H1 (cell line): ENCODE measurements at regions not wholly inside any gene's neighbourhood (a gene's known extent, or its start where the extent isn't known, plus 50 kb on each side); places are given as distances from the start of the nearest gene placed in this dataset.

Source experiments
- CTCF ChIA-PET: fragments of 300-600 bp; sonication (Branson Sonifier 250); formaldehyde crosslinking; loops from one replicate; lab custom pipeline; 2021; ENCODE audit not compliant: partially characterized antibody; lab: Charles Lee
- POLR2A ChIA-PET: fragments of 300-600 bp; sonication (Branson Sonifier 250); formaldehyde crosslinking; loops from one replicate; lab custom pipeline; 2021; ENCODE audit warnings: inconsistent platforms; ENCODE audit not compliant: partially characterized antibody; lab: Charles Lee
- DNase-seq, 2 experiments: peaks; one replicate each; pipeline versions ENCODE4 v3.0.0 to v3.0.0-alpha.2; 2010 to 2022; ENCODE audit warnings: low spot score in 2 of 2, low read depth in 1 of 2, mixed read lengths in 1 of 2
- FAIRE-seq: peaks from 2 replicates; lab custom pipeline; 2011; peaks lifted over from hg19 to GRCh38; lab: Jason Lieb, UNC
- H2AFZ ChIP-seq: 2 replicates; pipeline ENCODE4 v1.8.1; 2012; ENCODE audit warnings: low read length, inconsistent platforms
- H2AK5ac ChIP-seq: 2 replicates; pipeline ENCODE4 v1.6.1; 2013; ENCODE audit warnings: low read depth, low read length
- H2BK120ac ChIP-seq: replicated peaks from 2 replicates; pipeline ENCODE3; 2013; ENCODE audit warnings: low read depth, low read length, inconsistent platforms
- H2BK12ac ChIP-seq: 2 replicates; pipeline ENCODE4 v1.6.1; 2013; ENCODE audit warnings: low read depth, low read length
- H2BK15ac ChIP-seq: 2 replicates; pipeline ENCODE4 v1.6.1; 2013; ENCODE audit warnings: low read length
- H2BK20ac ChIP-seq: 2 replicates; pipeline ENCODE4 v1.6.1; 2013; ENCODE audit warnings: low read length
- H2BK5ac ChIP-seq: 2 replicates; pipeline ENCODE4 v1.6.1; 2013; ENCODE audit warnings: low read depth, low read length
- H3K14ac ChIP-seq: 2 replicates; pipeline ENCODE4 v1.6.1; 2013; ENCODE audit warnings: inconsistent platforms; ENCODE audit not compliant: insufficient read length
- H3K18ac ChIP-seq: 2 replicates; pipeline ENCODE4 v1.6.1; 2013; ENCODE audit warnings: low read length; ENCODE audit errors: extremely low read depth
- H3K23ac ChIP-seq: 2 replicates; pipeline ENCODE4 v1.6.1; 2013; ENCODE audit warnings: inconsistent platforms; ENCODE audit not compliant: insufficient read length
- H3K23me2 ChIP-seq: 2 replicates; pipeline ENCODE4 v1.6.1; 2013; ENCODE audit warnings: low read depth, low read length
- H3K27ac ChIP-seq: 2 replicates; pipeline ENCODE4 v1.6.1; 2011; ENCODE audit warnings: low read depth, low read length, inconsistent platforms
- H3K27me3 ChIP-seq, 4 experiments: replicated peaks in 1 of 4; 1 replicate in 1 of 4; 2 replicates in 3 of 4; pipeline versions ENCODE4 v1.6.1 to v1.8.1; 2011 to 2013; ENCODE audit warnings: low read length in 3 of 4, mild to moderate bottlenecking in 3 of 4, inconsistent platforms in 2 of 4, mixed read lengths in 2 of 4, moderate library complexity in 1 of 4; ENCODE audit not compliant: control insufficient read depth in 3 of 4, insufficient read depth in 3 of 4; ENCODE audit errors: extremely low read depth in 1 of 4
- H3K36me3 ChIP-seq, 4 experiments: 2 replicates each; pipeline versions ENCODE4 v1.6.1 to v1.8.1; 2011 to 2013; ENCODE audit warnings: mild to moderate bottlenecking in 4 of 4, low read length in 3 of 4, moderate library complexity in 2 of 4, control low read depth in 1 of 4, inconsistent platforms in 1 of 4; ENCODE audit not compliant: insufficient read depth in 4 of 4, control insufficient read depth in 2 of 4
- H3K4ac ChIP-seq: replicated peaks from 2 replicates; pipeline ENCODE3; 2013; ENCODE audit warnings: low read length, low read depth, mixed read lengths, inconsistent platforms; ENCODE audit not compliant: insufficient read length
- H3K4me1 ChIP-seq, 4 experiments: replicated peaks in 1 of 4; 1 replicate in 1 of 4; 2 replicates in 3 of 4; pipeline versions ENCODE4 v1.6.1 to v1.8.1; 2011 to 2013; ENCODE audit warnings: low read length in 3 of 4, inconsistent platforms in 2 of 4, mixed read lengths in 1 of 4; ENCODE audit not compliant: insufficient read depth in 4 of 4, control insufficient read depth in 3 of 4
- H3K4me2 ChIP-seq, 2 experiments: 2 replicates each; pipeline versions ENCODE4 v1.6.1 to v1.8.1; 2011 to 2013; ENCODE audit warnings: low read depth in 2 of 2, low read length in 2 of 2, control low read depth in 1 of 2, inconsistent platforms in 1 of 2, mild to moderate bottlenecking in 1 of 2; ENCODE audit not compliant: insufficient read depth in 1 of 2
- H3K4me3 ChIP-seq, 4 experiments: fragments of 200-600, 300-600 bp in 1 of 4; sonication (generic), shearing (Covaris generic), sonication (Bioruptor Twin) in 1 of 4; 2 replicates each; pipeline versions ENCODE4 v1.5.1 to v1.8.1; 2011 to 2016; ENCODE audit warnings: low read length in 4 of 4, low read depth in 3 of 4, control low read depth in 2 of 4, inconsistent platforms in 2 of 4, mild to moderate bottlenecking in 2 of 4, mixed read lengths in 1 of 4, moderate library complexity in 1 of 4; ENCODE audit not compliant: insufficient read depth in 2 of 4; ENCODE audit errors: extremely low read depth in 1 of 4
- H3K56ac ChIP-seq: replicated peaks from 2 replicates; pipeline ENCODE3; 2013; ENCODE audit warnings: low read depth, mild to moderate bottlenecking, mixed read lengths, low read length, inconsistent platforms; ENCODE audit not compliant: insufficient read length
- H3K79me1 ChIP-seq: 2 replicates; pipeline ENCODE4 v1.6.1; 2013; ENCODE audit warnings: low read depth, low read length, control low read depth
- H3K79me2 ChIP-seq, 2 experiments: 2 replicates each; pipeline versions ENCODE4 v1.6.1 to v1.8.1; 2012 to 2013; ENCODE audit warnings: low read length in 2 of 2, mild to moderate bottlenecking in 2 of 2, inconsistent platforms in 1 of 2; ENCODE audit not compliant: insufficient read depth in 2 of 2, control insufficient read depth in 1 of 2
- H3K9ac ChIP-seq, 4 experiments: replicated peaks in 1 of 4; 1 replicate in 1 of 4; 2 replicates in 3 of 4; pipeline versions ENCODE4 v1.6.1 to v1.8.1; 2011 to 2013; ENCODE audit warnings: low read depth in 3 of 4, low read length in 3 of 4, control low read depth in 2 of 4, mild to moderate bottlenecking in 2 of 4, moderate library complexity in 2 of 4, inconsistent platforms in 1 of 4; ENCODE audit errors: extremely low read depth in 1 of 4
- H3K9me3 ChIP-seq, 2 experiments: 2 replicates each; pipeline versions ENCODE4 v1.6.1 to v1.8.1; 2012 to 2013; ENCODE audit warnings: mild to moderate bottlenecking in 2 of 2, moderate library complexity in 2 of 2, control low read depth in 1 of 2, inconsistent platforms in 1 of 2, low read depth in 1 of 2, low read length in 1 of 2, mixed read lengths in 1 of 2; ENCODE audit not compliant: insufficient read depth in 2 of 2
- H4K20me1 ChIP-seq, 2 experiments: replicated peaks in 1 of 2; 2 replicates each; pipeline versions ENCODE3 to v1.8.1; 2011 to 2013; ENCODE audit warnings: inconsistent platforms in 2 of 2, low read length in 2 of 2, mild to moderate bottlenecking in 1 of 2; ENCODE audit not compliant: insufficient read depth in 2 of 2, control insufficient read depth in 1 of 2
- H4K5ac ChIP-seq: 2 replicates; pipeline ENCODE4 v1.6.1; 2013; ENCODE audit warnings: low read length, low read depth, mixed read lengths, inconsistent platforms; ENCODE audit not compliant: insufficient read length
- H4K8ac ChIP-seq: 2 replicates; pipeline ENCODE4 v1.8.0; 2013; ENCODE audit warnings: mild to moderate bottlenecking, moderate library complexity, low read length, inconsistent platforms; ENCODE audit not compliant: insufficient read depth; ENCODE audit errors: extremely low read depth
- H4K91ac ChIP-seq: replicated peaks from 2 replicates; pipeline ENCODE3; 2013; ENCODE audit warnings: low read length, mixed read lengths, inconsistent platforms; ENCODE audit not compliant: insufficient read length
- CEBPB ChIP-seq: IDR thresholded peaks from 2 replicates; pipeline ENCODE4 v1.6.1; 2012; ENCODE audit warnings: low read depth, low read length
- EGR1 ChIP-seq: IDR thresholded peaks from 2 replicates; pipeline ENCODE4 v1.6.1; 2011; ENCODE audit warnings: low read depth, low read length, borderline replicate concordance
- GTF2F1 ChIP-seq: IDR thresholded peaks from 2 replicates; pipeline ENCODE4 v1.6.1; 2012; ENCODE audit warnings: low read depth, low read length, improper control_type of control experiment, borderline replicate concordance
- MAFK ChIP-seq: IDR thresholded peaks from 2 replicates; pipeline ENCODE4 v1.6.1; 2012; ENCODE audit warnings: low read depth, mild to moderate bottlenecking, improper control_type of control experiment, low read length
- MAX ChIP-seq: IDR thresholded peaks from 2 replicates; pipeline ENCODE4 v1.6.1; 2012; ENCODE audit warnings: inconsistent platforms
- NRF1 ChIP-seq: IDR thresholded peaks from 2 replicates; pipeline ENCODE4 v1.6.1; 2011; ENCODE audit warnings: mild to moderate bottlenecking, low read depth, low read length, improper control_type of control experiment
- SIN3A ChIP-seq, 2 experiments: IDR thresholded peaks in 1 of 2; conservative IDR thresholded peaks in 1 of 2; 2 replicates each; pipeline ENCODE4 v1.6.1; 2011 to 2012; ENCODE audit warnings: low read length in 2 of 2, improper control_type of control experiment in 1 of 2, low read depth in 1 of 2, mild to moderate bottlenecking in 1 of 2
- SP1 ChIP-seq: IDR thresholded peaks from 2 replicates; pipeline ENCODE4 v1.6.1; 2011; ENCODE audit warnings: low read depth, low read length
- SRF ChIP-seq: IDR thresholded peaks from 2 replicates; pipeline ENCODE4 v1.6.1; 2011; ENCODE audit warnings: mild to moderate bottlenecking, low read depth, low read length, moderate library complexity
- SUZ12 ChIP-seq: fragments of 200-600 bp; sonication (generic); IDR thresholded peaks from 2 replicates; pipeline ENCODE4 v1.6.1; 2012; ENCODE audit warnings: mild to moderate bottlenecking, inconsistent platforms, low read length, moderate library complexity, mixed read lengths
- TEAD4 ChIP-seq: IDR thresholded peaks from 2 replicates; pipeline ENCODE4 v1.6.1; 2012; ENCODE audit warnings: low read depth, low read length, inconsistent platforms, mixed read lengths
- WGBS, 2 experiments: shearing (Covaris generic) in 1 of 2; methylation state at CpG; one replicate each; pipeline versions ENCODE4 v1.1.6 to v1.1.7; 2013 to 2015; ENCODE audit warnings: low lambda C conversion rate in 2 of 2, mixed read lengths in 2 of 2, inconsistent platforms in 1 of 2, low coverage in 1 of 2, missing lambda C conversion rate in 1 of 2; ENCODE audit not compliant: insufficient replicate concordance in 2 of 2, insufficient coverage in 1 of 2, insufficient read length in 1 of 2; ENCODE audit errors: extremely low coverage in 1 of 2, missing lambda C conversion rate in 1 of 2; 5-methylcytosine and 5-hydroxymethylcytosine counted together
- TF ChIP-seq, protein P1 (sequence below): IDR thresholded peaks from 2 replicates; pipeline ENCODE4 v1.6.1; 2011; ENCODE audit warnings: low read depth, mild to moderate bottlenecking, low read length; ENCODE audit not compliant: insufficient read depth

- Histone ChIP-seq H3K9me3 (peaks cover 10 to 11% of the 10 kb centered on the region in 2 experiments; a peak in 3 of 4 replicates), H4K8ac (no peak overlapping the region; the same call in 1 of the 2 replicates), H3K4me1 (peaks cover 0 to 4% (median 0%) of the 10 kb centered on the region in 4 experiments; a peak in 3 of 7 replicates), H2BK20ac (no peak overlapping the region), H3K79me1 (no peaks in the 10 kb centered on the region), H3K9ac (no peak overlapping the region), H2BK15ac (no peak overlapping the region), H3K23ac (no peak overlapping the region), H4K91ac (no peak overlapping the region), H3K14ac (no peak overlapping the region), H2AK5ac (no peak overlapping the region), H3K27ac (no peak overlapping the region), H4K20me1 (no peaks in the 10 kb centered on the region), H3K18ac (no peak overlapping the region), H2BK120ac (no peak overlapping the region), H4K5ac (no peak overlapping the region), H3K4me3 (no peak overlapping the region), H3K4ac (no peak overlapping the region), H3K27me3 (peaks cover 0 to 7% (median 6%) of the 10 kb centered on the region in 4 experiments; a peak in 5 of 7 replicates), H2BK5ac (no peak overlapping the region), H3K56ac (no peak overlapping the region), H3K4me2 (no peak overlapping the region), H3K79me2 (no peaks in the 10 kb centered on the region), H3K23me2 (no peaks in the 10 kb centered on the region), H2BK12ac (no peak overlapping the region), H3K36me3 (no peaks in the 10 kb centered on the region; a peak in 1 of 8 replicates), H2AFZ (no peak overlapping the region)
- POLR2A ChIA-PET: no interaction called here
- FAIRE-seq (no peak), DNase-seq (no peak)
- 86% methylated on average over 4 of the region's 4 CpGs; no CpG with 5 or more reads in 1 of the 2 experiments for WGBS, 2 experiments
- CTCF ChIA-PET: no interaction called here
- no peak for TF ChIP-seq MAFK
- TF ChIP-seq, protein P1, sequence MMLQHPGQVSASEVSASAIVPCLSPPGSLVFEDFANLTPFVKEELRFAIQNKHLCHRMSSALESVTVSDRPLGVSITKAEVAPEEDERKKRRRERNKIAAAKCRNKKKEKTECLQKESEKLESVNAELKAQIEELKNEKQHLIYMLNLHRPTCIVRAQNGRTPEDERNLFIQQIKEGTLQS: no peak
- TF ChIP-seq NRF1: no peak
- no peak for TF ChIP-seq GTF2F1
- no peak for TF ChIP-seq TEAD4
- TF ChIP-seq SRF: no peak
- no peak for TF ChIP-seq SUZ12
- no peak for TF ChIP-seq SP1
- TF ChIP-seq MAX: no peak
- TF ChIP-seq SIN3A (conservative IDR thresholded peaks at IDR 0.05 in 1 of 2, IDR thresholded peaks at IDR 0.05 in 1 of 2; ENCODE audit: low read depth in 1 of 2, low read length in 2 of 2): no peak
- no peak for TF ChIP-seq CEBPB
- TF ChIP-seq EGR1: no peak
These were observed 51.6 kb upstream of the TAF1B start for GRCh38 chr2:9791711-9792110.
